Endothelial cell of umbilical vein (primary cell): ENCODE measurements at regions not wholly inside any gene's neighbourhood (a gene's known extent, or its start where the extent isn't known, plus 50 kb on each side); places are given as distances from the start of the nearest gene placed in this dataset.

Experiments
- BruUV-seq: library from RNA; stranded (reverse); fragments of 400-500 nt; replicated peaks from 2 replicates; lab custom pipeline; 2021; lab: Mats Ljungman, UMichigan
- CTCF ChIA-PET: fragments of 300-600, 350-600 bp; sonication (Branson Sonifier 250); formaldehyde crosslinking; loops from one replicate; lab custom pipeline; 2021; ENCODE audit warnings: antibody characterized with exemption, inconsistent platforms; lab: Charles Lee
- POLR2A ChIA-PET: fragments of 300-600, 350-600 bp; sonication (Branson Sonifier 250); formaldehyde crosslinking; loops from one replicate; lab custom pipeline; 2021; ENCODE audit warnings: antibody characterized with exemption, inconsistent platforms; lab: Charles Lee
- DNase-seq: peaks from one replicate; pipeline ENCODE4 v3.0.0-alpha.2; 2011; ENCODE audit warnings: low read depth, low spot score
- FAIRE-seq: peaks from 2 replicates; lab custom pipeline; 2011; peaks lifted over from hg19 to GRCh38; lab: Jason Lieb, UNC
- H2AFZ ChIP-seq: 2 replicates; pipeline ENCODE4 v1.6.0; 2012; ENCODE audit warnings: low read depth, low read length, control low read depth, inconsistent platforms
- H3K27ac ChIP-seq: 2 replicates; pipeline ENCODE4 v1.5.1; 2011; ENCODE audit warnings: low read depth, mild to moderate bottlenecking, control low read depth, low read length, moderate library complexity; ENCODE audit not compliant: insufficient read depth
- H3K27me3 ChIP-seq, 2 experiments: 2 replicates each; pipeline versions ENCODE4 v1.6.0 to v1.6.1; 2011; ENCODE audit warnings: low read length in 2 of 2, mixed read lengths in 1 of 2; ENCODE audit not compliant: control insufficient read depth in 2 of 2, insufficient read depth in 2 of 2
- H3K36me3 ChIP-seq, 2 experiments: 2 replicates in 1 of 2; 3 replicates in 1 of 2; pipeline ENCODE4 v1.5.1; 2011; ENCODE audit warnings: low read length in 2 of 2, mild to moderate bottlenecking in 1 of 2, moderate library complexity in 1 of 2; ENCODE audit not compliant: control insufficient read depth in 2 of 2, insufficient read depth in 2 of 2; ENCODE audit errors: extremely low read depth in 1 of 2
- H3K4me1 ChIP-seq: 3 replicates; pipeline ENCODE4 v1.5.1; 2011; ENCODE audit warnings: mild to moderate bottlenecking, low read length; ENCODE audit not compliant: control insufficient read depth, insufficient read depth; ENCODE audit errors: extremely low read depth
- H3K4me2 ChIP-seq: 2 replicates; pipeline ENCODE4 v1.6.1; 2011; ENCODE audit warnings: low read length, control low read depth, mixed read lengths; ENCODE audit not compliant: insufficient read depth
- H3K4me3 ChIP-seq, 3 experiments: fragments of 200-600 bp in 1 of 3; sonication (generic), shearing (Covaris generic) in 1 of 3; replicated peaks in 1 of 3; 2 replicates each; pipeline ENCODE4 v1.5.1; 2011 to 2016; ENCODE audit warnings: control low read depth in 3 of 3, low read length in 3 of 3, mild to moderate bottlenecking in 2 of 3, inconsistent platforms in 1 of 3, low read depth in 1 of 3, moderate library complexity in 1 of 3; ENCODE audit not compliant: insufficient read depth in 1 of 3
- H3K79me2 ChIP-seq: 2 replicates; pipeline ENCODE4 v1.6.0; 2012; ENCODE audit warnings: low read length, inconsistent platforms; ENCODE audit not compliant: control insufficient read depth, insufficient read depth
- H3K9ac ChIP-seq: replicated peaks from 2 replicates; pipeline ENCODE3; 2011; ENCODE audit warnings: low read length, control low read depth; ENCODE audit not compliant: insufficient read depth; ENCODE audit errors: extremely low read depth
- H3K9me1 ChIP-seq: replicated peaks from 3 replicates; pipeline ENCODE4 v1.6.0; 2011; ENCODE audit warnings: mild to moderate bottlenecking, low read length; ENCODE audit not compliant: control insufficient read depth, insufficient read depth; ENCODE audit errors: extremely low read depth
- H3K9me3 ChIP-seq: replicated peaks from 2 replicates; pipeline ENCODE4 v1.5.1; 2012; ENCODE audit warnings: low read length, inconsistent platforms; ENCODE audit not compliant: control insufficient read depth, insufficient read depth
- H4K20me1 ChIP-seq: replicated peaks from 2 replicates; pipeline ENCODE3; 2011; ENCODE audit warnings: mild to moderate bottlenecking, low read length; ENCODE audit not compliant: control insufficient read depth, insufficient read depth; ENCODE audit errors: extremely low read depth
- CTCF ChIP-seq, 2 donors: IDR thresholded peaks; 1 replicate in 1 of 2; 2 replicates in 1 of 2; pipeline ENCODE4 v1.5.1; 2011; ENCODE audit warnings: low read length in 2 of 2, mild to moderate bottlenecking in 2 of 2, moderate library complexity in 2 of 2, control low read depth in 1 of 2, inconsistent platforms in 1 of 2, low read depth in 1 of 2; ENCODE audit not compliant: insufficient read depth in 1 of 2; ENCODE audit errors: extremely low read depth in 1 of 2
- EZH2 ChIP-seq: IDR thresholded peaks from 2 replicates; pipeline ENCODE4 v1.6.1; 2012; ENCODE audit warnings: borderline replicate concordance, low read depth, mild to moderate bottlenecking, moderate library complexity, low read length, inconsistent platforms; ENCODE audit not compliant: severe bottlenecking
- FOS ChIP-seq: IDR thresholded peaks from 2 replicates; pipeline ENCODE4 v1.6.1; 2011; ENCODE audit warnings: mild to moderate bottlenecking, low read length, moderate library complexity, borderline replicate concordance; ENCODE audit not compliant: insufficient read depth
- GATA2 ChIP-seq: IDR thresholded peaks from 2 replicates; pipeline ENCODE4 v1.7.0; 2011; ENCODE audit warnings: low read depth, mild to moderate bottlenecking, moderate library complexity, mixed read lengths, low read length; ENCODE audit not compliant: insufficient read length, insufficient read depth
- JUN ChIP-seq: IDR thresholded peaks from 2 replicates; pipeline ENCODE4 v1.6.1; 2011; ENCODE audit warnings: borderline replicate concordance, low read depth; ENCODE audit not compliant: insufficient read length, insufficient read depth
- MAX ChIP-seq: IDR thresholded peaks from 2 replicates; pipeline ENCODE4 v1.6.1; 2011; ENCODE audit not compliant: insufficient read depth, insufficient read length
- MYC ChIP-seq: IDR thresholded peaks from one replicate; pipeline ENCODE4 v1.6.1; 2011; ENCODE audit warnings: mild to moderate bottlenecking, low read depth, low read length
- POLR2A ChIP-seq: IDR thresholded peaks from 2 replicates; pipeline ENCODE4 v1.6.1; 2012; ENCODE audit warnings: low read depth, mild to moderate bottlenecking, control low read depth, low read length
- POLR2AphosphoS5 ChIP-seq: IDR thresholded peaks from 2 replicates; pipeline ENCODE4 v1.6.1; 2012; ENCODE audit warnings: low read depth, mild to moderate bottlenecking, control low read depth, low read length, moderate library complexity; ENCODE audit not compliant: insufficient read depth
- dilution Hi-C: fragments of 300-500 bp; cut with MboI; formaldehyde crosslinking; loops from one replicate; pipeline ENCODE4 v1.15.0; 2019; ENCODE audit warnings: low sequenced_read_pairs; ENCODE audit not compliant: extremely low pct_ligation_motif_present
- intact Hi-C: fragments of 100-400 bp; cut with micrococcal nuclease; formaldehyde crosslinking; loops from one replicate; pipeline ENCODE4 v1.10.0; 2022

- dilution Hi-C loops (no loop called here), intact Hi-C loops (no loop called here)
- Histone ChIP-seq H3K27me3 (no peaks in the 10 kb centered on the region), H3K4me2 (no peak overlapping the region), H3K4me3 (no peak overlapping the region), H3K79me2 (no peaks in the 10 kb centered on the region), H3K9me3 (no peaks in the 10 kb centered on the region), H2AFZ (no peak overlapping the region), H3K4me1 (no peaks in the 10 kb centered on the region), H3K9me1 (no peaks in the 10 kb centered on the region), H3K36me3 (no peaks in the 10 kb centered on the region), H4K20me1 (no peaks in the 10 kb centered on the region), H3K9ac (no peak overlapping the region), H3K27ac (no peak overlapping the region)
- DNase-seq, result no peak
- ChIA-PET POLR2A (no interaction called here), CTCF (no interaction called here)
- no peak for FAIRE-seq
- BruUV-seq, result no TSS peak
- TF ChIP-seq FOS (no peak), MYC (no peak)
Measured at GRCh38 chr9:115357821-115358220, 239.9 kb upstream of the TNC start.

- no peaks in the 10 kb centered on the region for H3K79me2 ChIP-seq
- no peaks in the 10 kb centered on the region for H3K27me3 ChIP-seq
- H4K20me1 ChIP-seq, result no peaks in the 10 kb centered on the region
- no peak overlapping the region for H3K27ac ChIP-seq
- no peak overlapping the region for H3K4me3 ChIP-seq
- no peaks in the 10 kb centered on the region for H3K9me3 ChIP-seq
- dilution Hi-C loops (no loop called here), intact Hi-C loops (no loop called here)
- no peaks in the 10 kb centered on the region for H3K4me1 ChIP-seq
- H2AFZ ChIP-seq, result no peak overlapping the region
- TF ChIP-seq GATA2 (no peak), POLR2AphosphoS5 (no peak), EZH2 (no peak), JUN (no peak), CTCF (IDR thresholded peaks at IDR 0.05; ENCODE audit: extremely low read depth in 1 of 2, insufficient read depth in 1 of 2, low read depth in 1 of 2, low read length in 2 of 2) (no peak), MYC (no peak), MAX (no peak), FOS (no peak), POLR2A (no peak)
- no peaks in the 10 kb centered on the region for H3K36me3 ChIP-seq
- no peak for DNase-seq
- no TSS peak for BruUV-seq
- H3K4me2 ChIP-seq, result no peak overlapping the region
- no peak for FAIRE-seq
- no peak overlapping the region for H3K9ac ChIP-seq
- no peaks in the 10 kb centered on the region for H3K9me1 ChIP-seq
- ChIA-PET CTCF (no interaction called here), POLR2A (no interaction called here)
Measured at GRCh38 chr9:115359017-115359780, 241.2 kb upstream of the TNC start.
